COLO829 (cell line): ENCODE measurements at regions not wholly inside any gene's neighbourhood (a gene's known extent, or its start where the extent isn't known, plus 50 kb on each side); places are given as distances from the start of the nearest gene placed in this dataset.
"Not testable (repeated sequence)": the region's sequence is repeated elsewhere in the genome, so short reads cannot be mapped to it uniquely, and the experiment has no call there.

ENCODE experiments used
- DNase-seq: peaks from one replicate; pipeline ENCODE4 v3.0.0; 2012; ENCODE audit warnings: low spot score

GRCh38 chr6:68575765-68576439, 59.2 kb upstream of the ADGRB3 start:
- DNase-seq, result no peak

GRCh38 chr6:68572975-68573374, 62.1 kb upstream of the ADGRB3 start:
- no peak for DNase-seq

- peak; percentile 25 for DNase-seq
Measured at GRCh38 chr6:68572525-68572924, 62.6 kb upstream of the ADGRB3 start.

GRCh38 chr6:68559716-68560115, 75.4 kb upstream of the ADGRB3 start:
- peak; percentile 7 for DNase-seq

- no peak for DNase-seq
Measured at GRCh38 chr6:68559070-68559469, 76.0 kb upstream of the ADGRB3 start.

- DNase-seq, result no peak
Measured at GRCh38 chr6:68546620-68547019, 88.5 kb upstream of the ADGRB3 start.

GRCh38 chr6:68544450-68544849, 90.6 kb upstream of the ADGRB3 start:
- no peak for DNase-seq

GRCh38 chr6:68533339-68533795, 101.7 kb upstream of the ADGRB3 start:
- no peak for DNase-seq

- no peak for DNase-seq
Measured at GRCh38 chr6:68527691-68528090, 107.4 kb upstream of the ADGRB3 start.

GRCh38 chr6:68506911-68507310, 128.2 kb upstream of the ADGRB3 start:
- DNase-seq, result no peak

- DNase-seq, result no peak
Measured at GRCh38 chr6:68502946-68503345, 132.1 kb upstream of the ADGRB3 start.

- no peak for DNase-seq
Measured at GRCh38 chr6:68497927-68498326, 137.2 kb upstream of the ADGRB3 start.

GRCh38 chr6:68494880-68495279, 140.2 kb upstream of the ADGRB3 start:
- not testable (repeated sequence) for DNase-seq

- DNase-seq, result no peak
Measured at GRCh38 chr6:68476611-68477010, 158.5 kb upstream of the ADGRB3 start.

- DNase-seq, result no peak
Measured at GRCh38 chr6:68473433-68474210, 161.5 kb upstream of the ADGRB3 start.

GRCh38 chr6:68468244-68468884, 166.7 kb upstream of the ADGRB3 start:
- no peak for DNase-seq

- DNase-seq, result no peak
Measured at GRCh38 chr6:68458447-68458846, 176.6 kb upstream of the ADGRB3 start.

- no peak for DNase-seq
Measured at GRCh38 chr6:68447112-68447511, 188.0 kb upstream of the ADGRB3 start.

GRCh38 chr6:68445926-68446325, 189.2 kb upstream of the ADGRB3 start:
- DNase-seq, result no peak

GRCh38 chr6:68443704-68444103, 191.4 kb upstream of the ADGRB3 start:
- DNase-seq, result no peak

GRCh38 chr6:68427630-68428029, 207.5 kb upstream of the ADGRB3 start:
- DNase-seq, result no peak

GRCh38 chr6:68410021-68410420, 225.1 kb upstream of the ADGRB3 start:
- no peak for DNase-seq

- no peak for DNase-seq
Measured at GRCh38 chr6:68400396-68400795, 234.7 kb upstream of the ADGRB3 start.
